HCT116 (cell line): ENCODE measurements at regions not wholly inside any gene's neighbourhood (a gene's known extent, or its start where the extent isn't known, plus 50 kb on each side); places are given as distances from the start of the nearest gene placed in this dataset.

Experiments used
- CEBPB ChIP-seq: IDR thresholded peaks from 2 replicates; pipeline ENCODE4 v1.6.1; 2012; ENCODE audit warnings: low read depth
- EZH2phosphoT487 ChIP-seq: fragments of 200-600 bp; IDR thresholded peaks from 2 replicates; pipeline ENCODE4 v1.6.1; 2018; ENCODE audit warnings: antibody characterized with exemption, borderline replicate concordance
- POLR2A ChIP-seq: IDR thresholded peaks from 2 replicates; pipeline ENCODE4 v1.7.0; 2011; ENCODE audit warnings: borderline replicate concordance; ENCODE audit not compliant: insufficient read depth, insufficient read length; ENCODE audit errors: extremely low read depth
- POLR2AphosphoS5 ChIP-seq: IDR thresholded peaks from 2 replicates; pipeline ENCODE4 v1.6.1; 2011; ENCODE audit warnings: mild to moderate bottlenecking, low read depth, low read length, moderate library complexity
- TF ChIP-seq, protein P1 (sequence below), 3 experiments: fragments of 200-600 bp in 1 of 3; sonication (generic) in 1 of 3; IDR thresholded peaks in 2 of 3; conservative IDR thresholded peaks in 1 of 3; 2 replicates each; pipeline ENCODE4 v1.5.1; 2012 to 2017; ENCODE audit warnings: low read depth in 2 of 3, low read length in 2 of 3, antibody characterized with exemption in 1 of 3, borderline replicate concordance in 1 of 3, control low read depth in 1 of 3, mild to moderate bottlenecking in 1 of 3, mixed read lengths in 1 of 3, mixed run types in 1 of 3, moderate library complexity in 1 of 3; ENCODE audit not compliant: insufficient read depth in 1 of 3

DNA sequence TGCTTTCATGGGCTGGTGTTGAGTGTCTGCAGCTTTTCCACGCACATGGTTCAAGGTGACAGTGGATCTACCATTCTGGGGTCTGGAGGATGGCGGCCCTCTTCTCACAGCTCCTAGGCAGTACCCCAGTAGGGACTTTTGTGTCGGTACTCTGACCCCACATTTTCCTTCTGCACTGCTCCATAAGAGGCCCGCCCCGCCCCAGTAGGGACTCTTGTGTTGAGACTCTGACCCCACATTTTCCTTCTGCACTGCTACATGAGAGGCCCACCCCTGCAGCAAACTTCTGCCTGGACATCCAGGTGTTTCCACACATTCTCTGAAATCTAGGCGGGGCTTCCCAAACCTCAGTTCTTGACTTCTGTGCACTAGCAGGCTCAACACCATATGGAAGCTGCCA is 383.4 kb upstream of the MEIS2 start:
- TF ChIP-seq CEBPB, result no peak
- TF ChIP-seq EZH2phosphoT487, result no peak
- TF ChIP-seq, protein P1, sequence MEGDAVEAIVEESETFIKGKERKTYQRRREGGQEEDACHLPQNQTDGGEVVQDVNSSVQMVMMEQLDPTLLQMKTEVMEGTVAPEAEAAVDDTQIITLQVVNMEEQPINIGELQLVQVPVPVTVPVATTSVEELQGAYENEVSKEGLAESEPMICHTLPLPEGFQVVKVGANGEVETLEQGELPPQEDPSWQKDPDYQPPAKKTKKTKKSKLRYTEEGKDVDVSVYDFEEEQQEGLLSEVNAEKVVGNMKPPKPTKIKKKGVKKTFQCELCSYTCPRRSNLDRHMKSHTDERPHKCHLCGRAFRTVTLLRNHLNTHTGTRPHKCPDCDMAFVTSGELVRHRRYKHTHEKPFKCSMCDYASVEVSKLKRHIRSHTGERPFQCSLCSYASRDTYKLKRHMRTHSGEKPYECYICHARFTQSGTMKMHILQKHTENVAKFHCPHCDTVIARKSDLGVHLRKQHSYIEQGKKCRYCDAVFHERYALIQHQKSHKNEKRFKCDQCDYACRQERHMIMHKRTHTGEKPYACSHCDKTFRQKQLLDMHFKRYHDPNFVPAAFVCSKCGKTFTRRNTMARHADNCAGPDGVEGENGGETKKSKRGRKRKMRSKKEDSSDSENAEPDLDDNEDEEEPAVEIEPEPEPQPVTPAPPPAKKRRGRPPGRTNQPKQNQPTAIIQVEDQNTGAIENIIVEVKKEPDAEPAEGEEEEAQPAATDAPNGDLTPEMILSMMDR (IDR thresholded peaks at IDR 0.05 in 2 of 3, conservative IDR thresholded peaks at IDR 0.05 in 1 of 3; ENCODE audit: borderline replicate concordance in 1 of 3, insufficient read depth in 1 of 3, low read depth in 2 of 3, low read length in 2 of 3), result no peak
- no peak for TF ChIP-seq POLR2AphosphoS5
- TF ChIP-seq POLR2A, result no peak
